ENCODE measurements at regions not wholly inside any gene's neighbourhood (a gene's known extent, or its start where the extent isn't known, plus 50 kb on each side); places are given as distances from the start of the nearest gene placed in this dataset.

GRCh38 chr13:108408672-108409071 is 139.2 kb downstream of the TNFSF13B start:
- no peak for ATAC-seq
- Histone ChIP-seq H3K4me3 (no peak overlapping the region), H3K4me1 (no peaks in the 10 kb centered on the region), H3K27ac (no peak overlapping the region), H3K36me3 (no peaks in the 10 kb centered on the region), H3K27me3 (no peaks in the 10 kb centered on the region), H3K9me3 (no peaks in the 10 kb centered on the region)
- intact Hi-C loops (cut with DNase I), result no loop called here
- no peak for TF ChIP-seq CTCF (IDR thresholded peaks at IDR 0.05)
- 11 to 17% methylated on average over 2 of the region's 2 CpGs for WGBS, 2 donors
- FAIRE-seq, result no peak
- no peak for DNase-seq

- DNase-seq (no peak), ATAC-seq (no peak), FAIRE-seq (no peak)
- TF ChIP-seq CTCF (IDR thresholded peaks at IDR 0.05), result no peak
- Histone ChIP-seq H3K27ac (no peak overlapping the region), H3K9me3 (no peaks in the 10 kb centered on the region), H3K4me3 (no peak overlapping the region), H3K36me3 (no peaks in the 10 kb centered on the region), H3K27me3 (no peaks in the 10 kb centered on the region), H3K4me1 (no peaks in the 10 kb centered on the region)
- intact Hi-C loops (cut with DNase I), result no loop called here
Observed at GRCh38 chr13:108409730-108410129, 140.2 kb downstream of the TNFSF13B start.

- WGBS, 2 donors, result 58 to 70% methylated on average over 6 of the region's 6 CpGs
- intact Hi-C loops (cut with DNase I), result no loop called here
- no peak for ATAC-seq
- Histone ChIP-seq H3K36me3 (no peaks in the 10 kb centered on the region), H3K4me1 (no peaks in the 10 kb centered on the region), H3K9me3 (no peaks in the 10 kb centered on the region), H3K27me3 (no peaks in the 10 kb centered on the region), H3K4me3 (no peak overlapping the region), H3K27ac (no peak overlapping the region)
- no peak for TF ChIP-seq CTCF (IDR thresholded peaks at IDR 0.05)
- no peak for FAIRE-seq
- no peak for DNase-seq
Observed at GRCh38 chr13:108419768-108420167, 150.2 kb downstream of the TNFSF13B start.

GRCh38 chr13:108425056-108425455 is 155.5 kb downstream of the TNFSF13B start:
- 13 to 19% methylated on average over 4 of the region's 4 CpGs for WGBS, 2 donors
- no peak for ATAC-seq
- no peak for FAIRE-seq
- Histone ChIP-seq H3K4me1 (no peaks in the 10 kb centered on the region), H3K4me3 (no peak overlapping the region), H3K27me3 (no peaks in the 10 kb centered on the region), H3K9me3 (no peaks in the 10 kb centered on the region), H3K27ac (no peak overlapping the region), H3K36me3 (no peaks in the 10 kb centered on the region)
- no peak for DNase-seq
- no peak for TF ChIP-seq CTCF (IDR thresholded peaks at IDR 0.05)
- intact Hi-C loops (cut with DNase I), result no loop called here

- H3K36me3 ChIP-seq, result no peaks in the 10 kb centered on the region
- ATAC-seq (no peak), DNase-seq (no peak), FAIRE-seq (no peak)
- H3K9me3 ChIP-seq, result no peaks in the 10 kb centered on the region
- no peak for TF ChIP-seq CTCF (IDR thresholded peaks at IDR 0.05)
- 71 to 79% methylated on average over 1 of the region's 1 CpG for WGBS, 2 donors
- H3K27ac ChIP-seq, result no peak overlapping the region
- intact Hi-C loops (cut with DNase I), result no loop called here
- no peaks in the 10 kb centered on the region for H3K4me1 ChIP-seq
- H3K4me3 ChIP-seq, result no peak overlapping the region
- H3K27me3 ChIP-seq, result no peaks in the 10 kb centered on the region
Observed at GRCh38 chr13:108426893-108427292, 157.4 kb downstream of the TNFSF13B start.
